Retinal pigment epithelial cell (primary cell): ENCODE measurements at regions not wholly inside any gene's neighbourhood (a gene's known extent, or its start where the extent isn't known, plus 50 kb on each side); places are given as distances from the start of the nearest gene placed in this dataset.

ENCODE experiments used
- DNase-seq: peaks from one replicate; pipeline ENCODE4 v3.0.0-alpha.2; 2010; ENCODE audit warnings: low read depth
- H3K4me3 ChIP-seq: 2 replicates; pipeline ENCODE4 v1.5.1; 2011; ENCODE audit warnings: mild to moderate bottlenecking, low read length, control low read depth, moderate library complexity
- TF ChIP-seq, protein P1 (sequence below): conservative IDR thresholded peaks from 2 replicates; pipeline ENCODE4 v1.5.1; 2011; ENCODE audit warnings: low read depth, low read length, control low read depth, inconsistent platforms

DNA sequence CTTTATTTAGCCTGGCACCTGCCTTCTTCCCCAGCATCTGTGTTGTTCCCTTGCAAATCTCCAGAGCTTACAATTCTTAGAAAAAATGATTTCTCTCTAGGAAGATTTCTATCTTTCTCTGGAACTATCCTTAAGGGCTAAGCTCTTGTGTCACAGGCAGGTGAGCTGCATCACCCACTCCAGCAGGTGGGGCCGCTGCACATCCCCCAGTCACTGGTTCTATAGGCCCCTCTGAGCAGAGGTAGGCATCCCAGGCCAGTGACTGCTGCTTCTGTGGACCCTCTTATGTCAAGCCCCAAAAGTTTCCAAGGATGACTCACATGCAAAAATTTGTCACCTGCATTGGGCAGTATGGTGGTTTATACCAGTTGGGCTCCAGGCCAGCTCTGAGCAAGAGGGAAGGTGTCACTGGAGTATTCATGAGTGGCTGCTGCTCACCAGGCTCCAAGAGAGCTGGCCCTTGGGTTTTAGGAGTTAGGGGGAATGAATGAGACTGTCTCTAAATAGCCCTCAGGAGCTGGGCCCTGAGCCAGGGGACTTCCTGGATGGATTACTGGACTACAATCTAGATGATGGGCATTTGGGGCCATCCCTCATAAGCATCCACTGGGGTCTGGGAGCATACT is 208.1 kb upstream of the EOLA2 start:
- TF ChIP-seq, protein P1, sequence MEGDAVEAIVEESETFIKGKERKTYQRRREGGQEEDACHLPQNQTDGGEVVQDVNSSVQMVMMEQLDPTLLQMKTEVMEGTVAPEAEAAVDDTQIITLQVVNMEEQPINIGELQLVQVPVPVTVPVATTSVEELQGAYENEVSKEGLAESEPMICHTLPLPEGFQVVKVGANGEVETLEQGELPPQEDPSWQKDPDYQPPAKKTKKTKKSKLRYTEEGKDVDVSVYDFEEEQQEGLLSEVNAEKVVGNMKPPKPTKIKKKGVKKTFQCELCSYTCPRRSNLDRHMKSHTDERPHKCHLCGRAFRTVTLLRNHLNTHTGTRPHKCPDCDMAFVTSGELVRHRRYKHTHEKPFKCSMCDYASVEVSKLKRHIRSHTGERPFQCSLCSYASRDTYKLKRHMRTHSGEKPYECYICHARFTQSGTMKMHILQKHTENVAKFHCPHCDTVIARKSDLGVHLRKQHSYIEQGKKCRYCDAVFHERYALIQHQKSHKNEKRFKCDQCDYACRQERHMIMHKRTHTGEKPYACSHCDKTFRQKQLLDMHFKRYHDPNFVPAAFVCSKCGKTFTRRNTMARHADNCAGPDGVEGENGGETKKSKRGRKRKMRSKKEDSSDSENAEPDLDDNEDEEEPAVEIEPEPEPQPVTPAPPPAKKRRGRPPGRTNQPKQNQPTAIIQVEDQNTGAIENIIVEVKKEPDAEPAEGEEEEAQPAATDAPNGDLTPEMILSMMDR = peak; percentile 24

DNA sequence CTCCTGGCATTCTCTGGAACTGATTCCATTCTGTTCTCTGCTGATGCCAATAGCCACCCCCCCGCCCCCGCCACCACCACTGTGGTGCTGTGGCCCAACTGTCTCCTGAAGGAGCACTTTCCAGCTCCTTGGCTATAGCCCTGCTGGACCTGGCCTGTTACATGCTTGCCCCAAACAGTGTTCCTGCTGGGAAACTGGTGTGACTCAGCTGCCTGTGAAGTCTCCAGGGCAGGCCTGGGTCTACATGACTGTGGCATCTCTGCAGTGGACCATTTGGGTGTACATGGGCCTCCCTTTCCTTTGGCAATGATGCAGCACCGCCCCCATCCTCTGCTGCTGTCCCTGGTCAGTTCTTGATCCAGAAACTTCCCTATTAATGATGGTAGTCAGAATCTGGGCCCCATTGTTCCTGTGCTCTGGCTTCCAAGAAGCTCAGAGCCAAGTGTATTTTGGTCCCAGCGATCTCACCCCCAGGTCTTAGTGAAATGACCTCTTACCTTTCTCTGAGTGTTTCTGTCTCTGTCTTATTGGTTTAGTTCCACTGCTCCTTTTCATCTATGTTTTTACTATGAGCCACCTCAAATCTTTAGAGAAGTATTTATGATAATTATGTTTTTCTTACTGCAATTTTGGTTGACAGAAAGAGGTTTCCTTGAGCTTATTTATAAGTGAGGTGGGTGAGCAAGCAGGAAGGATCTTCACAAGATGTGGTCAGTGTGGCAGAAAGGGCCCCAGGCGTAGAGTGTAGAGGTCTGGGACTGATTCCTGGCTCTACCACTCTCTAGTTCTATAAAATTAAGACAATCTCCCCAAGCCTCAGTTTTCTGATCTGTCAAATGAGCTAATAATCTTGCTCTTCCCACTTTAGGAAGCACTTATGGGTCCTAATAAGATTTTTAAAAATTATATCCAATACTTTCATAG is 210.7 kb upstream of the EOLA2 start:
- H3K4me3 ChIP-seq = no peak overlapping the region
- TF ChIP-seq, protein P1 = no peak
- DNase-seq = no peak

More for the DNA sequence above, 208.1 kb upstream of the EOLA2 start:
- no peak for DNase-seq
- H3K4me3 ChIP-seq = no peak overlapping the region

DNA sequence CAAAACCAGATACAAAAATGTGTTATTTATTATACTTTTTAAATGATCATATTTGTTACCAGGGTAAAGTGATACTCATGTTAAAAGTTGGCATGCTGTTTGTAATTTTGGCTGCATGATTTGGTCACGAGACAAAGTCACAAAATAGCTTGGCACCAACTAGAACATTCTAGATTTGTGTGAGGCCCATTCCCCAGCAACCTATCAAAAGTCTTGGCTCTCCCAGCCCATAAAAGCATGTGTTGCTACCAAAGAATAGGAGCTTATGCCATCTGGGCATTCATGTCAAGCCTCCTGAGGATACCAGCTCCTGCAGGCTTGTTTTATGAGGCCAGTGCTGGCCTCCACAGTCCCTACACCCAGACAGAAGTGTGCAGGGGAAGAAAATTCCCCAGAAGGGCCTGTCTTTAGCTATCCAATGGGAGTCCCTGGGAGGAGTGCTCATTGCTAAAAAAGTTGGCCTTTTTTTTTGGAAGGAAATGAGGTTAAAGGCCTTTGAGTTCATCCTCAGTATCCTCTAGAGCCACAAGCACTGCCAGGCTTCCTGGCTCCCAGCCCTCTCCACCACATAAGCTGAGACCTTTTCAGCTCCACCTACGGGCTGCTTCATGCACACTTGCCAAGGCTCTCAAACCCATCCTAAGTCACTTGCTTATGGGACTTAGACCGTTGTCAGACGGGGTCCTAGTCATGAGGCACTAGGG is 211.9 kb upstream of the EOLA2 start:
- H3K4me3 ChIP-seq = no peak overlapping the region
- TF ChIP-seq, protein P1 = no peak
- DNase-seq = no peak

DNA sequence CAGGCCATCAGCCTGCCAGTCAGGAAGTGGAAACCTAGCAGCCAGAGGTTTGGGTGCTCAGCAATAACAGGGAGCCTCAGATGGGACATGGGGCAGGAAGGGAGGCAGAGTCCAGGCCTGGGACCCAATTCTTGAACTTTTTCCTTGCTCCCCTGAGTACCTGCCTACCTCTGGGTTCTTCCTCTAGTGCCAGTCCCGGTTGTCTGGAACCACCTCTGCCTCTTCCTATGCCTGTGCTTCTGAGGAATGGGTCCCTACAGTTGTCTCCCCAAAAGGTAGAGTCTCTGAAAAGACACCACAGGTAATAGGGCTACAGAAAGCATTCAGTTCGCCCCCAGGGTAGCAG is 212.4 kb upstream of the MAMLD1 start:
- H3K4me3 ChIP-seq = no peak overlapping the region
- TF ChIP-seq, protein P1 = no peak
- no peak for DNase-seq

DNA sequence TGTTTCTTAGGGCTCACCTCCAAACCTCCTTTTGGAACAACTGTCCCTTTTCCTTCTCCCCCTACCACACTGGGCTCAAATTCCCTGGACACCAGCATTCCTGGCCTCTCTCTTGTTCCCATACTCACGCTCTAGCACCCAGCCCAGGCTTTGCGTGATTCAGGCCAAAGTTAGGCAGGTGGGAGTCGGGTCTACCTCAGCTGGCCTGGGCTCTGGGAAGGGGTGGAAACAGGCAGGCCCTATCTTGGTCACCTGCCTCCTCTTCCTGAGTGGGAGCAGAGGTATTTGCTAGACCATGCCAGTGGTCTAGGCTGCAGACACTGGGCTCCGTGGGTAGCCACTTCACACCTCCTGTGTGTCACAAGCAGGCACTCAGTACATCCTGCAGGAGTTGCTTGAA is 211.1 kb upstream of the MAMLD1 start:
- DNase-seq = no peak
- no peak overlapping the region for H3K4me3 ChIP-seq
- TF ChIP-seq, protein P1 = no peak

DNA sequence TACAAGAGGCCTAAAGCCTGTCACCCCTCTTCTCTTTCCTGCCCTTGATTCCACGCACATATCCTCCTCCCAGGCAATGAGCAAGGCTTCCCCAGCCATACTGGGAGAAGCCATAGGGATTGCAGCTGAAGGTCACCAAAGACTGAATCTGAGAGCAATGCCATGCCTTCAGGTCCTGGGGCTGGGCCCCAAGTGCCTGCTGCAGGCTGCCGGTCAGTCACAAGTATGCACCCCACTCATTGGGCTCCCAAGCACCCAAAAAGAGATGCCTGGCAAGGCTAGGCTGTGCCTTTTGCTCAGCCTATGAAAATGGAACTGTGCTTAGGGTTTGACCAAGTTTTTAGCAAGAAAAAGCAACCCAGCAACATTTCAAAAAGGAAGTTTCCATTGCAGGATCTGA is 210.6 kb upstream of the MAMLD1 start:
- DNase-seq = no peak
- TF ChIP-seq, protein P1 = no peak

More for the DNA sequence above, 210.6 kb upstream of the MAMLD1 start:
- H3K4me3 ChIP-seq = no peak overlapping the region
